K562 (cell line): ENCODE measurements at regions not wholly inside any gene's neighbourhood (a gene's known extent, or its start where the extent isn't known, plus 50 kb on each side); places are given as distances from the start of the nearest gene placed in this dataset.

ENCODE experiments used
- ATAC-seq: fragments of 200-7000 bp; cut with Tn5 transposase; 3 replicates; pipeline ENCODE4 v1.9.1; 2020; ENCODE audit warnings: moderate library complexity
- BruUV-seq: library from RNA; stranded (reverse); fragments of 400-500 nt; replicated peaks from 2 replicates; lab custom pipeline; 2021; lab: Mats Ljungman, UMichigan
- CTCF ChIA-PET: fragments of 300-600 bp; formaldehyde crosslinking; extraction: SDS; loops from one replicate; lab custom pipeline; 2021; ENCODE audit warnings: low intra/inter-chr PET ratio; lab: Yijun Ruan, JAX
- POLR2A ChIA-PET: fragments of 300-600, 350-650 bp; sonication (Branson Sonifier 250); formaldehyde crosslinking; extraction: SDS; loops from one replicate; lab custom pipeline; 2021; ENCODE audit warnings: antibody characterized with exemption, inconsistent platforms; lab: Yijun Ruan, JAX
- DNase-seq, 4 experiments: peaks; one replicate each; pipeline versions ENCODE4 v3.0.0 to v3.0.0-alpha.2; 2011 to 2018; ENCODE audit warnings: low spot score in 3 of 4, mixed read lengths in 3 of 4; ENCODE audit errors: extremely low read depth in 1 of 4
- FAIRE-seq: peaks from 2 replicates; lab custom pipeline; 2011; peaks lifted over from hg19 to GRCh38; lab: Jason Lieb, UNC
- H2AFZ ChIP-seq: 2 replicates; pipeline ENCODE4 v1.6.0; 2011; ENCODE audit warnings: low read depth, low read length, control low read depth, inconsistent platforms
- H3K27ac ChIP-seq: fragments of 200-600 bp; 3 replicates; pipeline ENCODE4 v1.8.0; 2011; ENCODE audit warnings: low read depth, mild to moderate bottlenecking, control low read depth, inconsistent platforms, low read length, moderate library complexity, mixed read lengths; ENCODE audit errors: extremely low read depth
- H3K27me3 ChIP-seq, 2 experiments: fragments of 300-600 bp in 1 of 2; 2 replicates in 1 of 2; 3 replicates in 1 of 2; pipeline versions ENCODE4 v1.6.0 to v1.8.0; 2011; ENCODE audit warnings: inconsistent platforms in 2 of 2, low read length in 2 of 2, mild to moderate bottlenecking in 1 of 2, mixed read lengths in 1 of 2, moderate library complexity in 1 of 2; ENCODE audit not compliant: control insufficient read depth in 2 of 2, insufficient read depth in 2 of 2
- H3K36me3 ChIP-seq: fragments of 300-600 bp; 3 replicates; pipeline ENCODE4 v1.8.0; 2011; ENCODE audit warnings: mild to moderate bottlenecking, low read length, inconsistent platforms; ENCODE audit not compliant: control insufficient read depth, insufficient read depth
- H3K4me1 ChIP-seq, 2 experiments: fragments of 200-600 bp in 1 of 2; replicated peaks in 1 of 2; 2 replicates in 1 of 2; 3 replicates in 1 of 2; pipeline versions ENCODE4 v1.5.1 to v1.8.0; 2011; ENCODE audit warnings: inconsistent platforms in 2 of 2, low read length in 2 of 2, mild to moderate bottlenecking in 1 of 2, mixed read lengths in 1 of 2, moderate library complexity in 1 of 2; ENCODE audit not compliant: control insufficient read depth in 2 of 2, insufficient read depth in 2 of 2
- H3K4me2 ChIP-seq: 2 replicates; pipeline ENCODE4 v1.6.1; 2011; ENCODE audit warnings: low read length, control low read depth, inconsistent platforms, mixed read lengths; ENCODE audit not compliant: insufficient read depth
- H3K4me3 ChIP-seq: fragments of 200-600 bp; sonication (generic), shearing (Covaris generic); 2 replicates; pipeline ENCODE4 v1.5.1; 2016; ENCODE audit warnings: control low read depth, inconsistent platforms
- H3K79me2 ChIP-seq: fragments of 200-600 bp; 3 replicates; pipeline ENCODE4 v1.8.0; 2011; ENCODE audit warnings: low read length, inconsistent platforms; ENCODE audit not compliant: control insufficient read depth, insufficient read depth
- H3K9ac ChIP-seq, 2 experiments: 2 replicates each; pipeline versions ENCODE4 v1.6.0 to v1.6.1; 2011; ENCODE audit warnings: low read depth in 2 of 2, low read length in 2 of 2, control low read depth in 1 of 2, inconsistent platforms in 1 of 2, mild to moderate bottlenecking in 1 of 2, mixed read lengths in 1 of 2; ENCODE audit not compliant: insufficient read depth in 1 of 2
- H3K9me1 ChIP-seq: one replicate; pipeline ENCODE4 v1.6.0; 2011; ENCODE audit warnings: inconsistent platforms, mild to moderate bottlenecking, low read length, moderate library complexity; ENCODE audit not compliant: control insufficient read depth, insufficient read depth
- H3K9me3 ChIP-seq: replicated peaks from 2 replicates; pipeline ENCODE4 v1.5.1; 2011; ENCODE audit warnings: low read depth, low read length, inconsistent platforms; ENCODE audit not compliant: control insufficient read depth, insufficient read depth
- H4K20me1 ChIP-seq: replicated peaks from 2 replicates; pipeline ENCODE4 v1.6.1; 2011; ENCODE audit warnings: low read length, inconsistent platforms, mixed read lengths; ENCODE audit not compliant: control insufficient read depth, insufficient read depth
- CLOCK ChIP-seq: fragments of 250-450 bp; sonication (Bioruptor Pico); IDR thresholded peaks from 2 replicates; pipeline ENCODE4 v1.4.0; 2020; ENCODE audit warnings: mild to moderate bottlenecking, moderate library complexity, borderline replicate concordance
- DACH1 ChIP-seq: fragments of 450-650 bp; IDR thresholded peaks from 2 replicates; pipeline ENCODE4 v1.6.1; 2018; ENCODE audit not compliant: partially characterized antibody
- HCFC1 ChIP-seq: IDR thresholded peaks from 2 replicates; pipeline ENCODE4 v1.6.1; 2012; ENCODE audit warnings: low read depth, low read length, improper control_type of control experiment
- KLF10 ChIP-seq: fragments of 250-450 bp; sonication (Bioruptor Pico); IDR thresholded peaks from 2 replicates; pipeline ENCODE4 v1.6.1; 2021; ENCODE audit warnings: matching md5 sums
- L3MBTL2 ChIP-seq: fragments of 450-650 bp; IDR thresholded peaks from 2 replicates; pipeline ENCODE4 v1.6.1; 2016; ENCODE audit warnings: mild to moderate bottlenecking, moderate library complexity
- MTA1 ChIP-seq: fragments of 450-650 bp; IDR thresholded peaks from 2 replicates; pipeline ENCODE4 v1.6.1; 2017; ENCODE audit warnings: borderline replicate concordance
- SLC30A9 ChIP-seq: fragments of 250-450 bp; sonication (Bioruptor Pico); IDR thresholded peaks from 2 replicates; pipeline ENCODE4 v1.8.0; 2022; ENCODE audit warnings: mild to moderate bottlenecking, moderate library complexity
- SMAD3 ChIP-seq: fragments of 450-650 bp; formaldehyde crosslinking; conservative IDR thresholded peaks from 2 replicates; pipeline ENCODE4 v1.4.0; 2020; ENCODE audit warnings: mild to moderate bottlenecking
- U2AF2 ChIP-seq: fragments of 200-400 bp; formaldehyde crosslinking; optimal IDR thresholded peaks from 2 replicates; pipeline ENCODE3; 2017; ENCODE audit warnings: low read depth, mild to moderate bottlenecking, low read length
- ZBTB12 ChIP-seq: fragments of 250-450 bp; sonication (Bioruptor Pico); IDR thresholded peaks from 2 replicates; pipeline ENCODE4 v1.4.0; 2020
- ZKSCAN8 ChIP-seq: fragments of 200-800 bp; sonication (Bioruptor generic); IDR thresholded peaks from 2 replicates; pipeline ENCODE4 v1.6.1; 2016; ENCODE audit warnings: missing genetic modification characterization, missing compliant biosample characterization
- ZNF12 ChIP-seq: sonication (generic); formaldehyde crosslinking; IDR thresholded peaks from 2 replicates; pipeline ENCODE4 v1.4.0; 2020; ENCODE audit warnings: mild to moderate bottlenecking, missing genetic modification reagents
- ZNF316 ChIP-seq: fragments of 450-650 bp; IDR thresholded peaks from 2 replicates; pipeline ENCODE4 v1.6.1; 2016
- ZNF444 ChIP-seq: fragments of 250-450 bp; sonication (Bioruptor Pico); IDR thresholded peaks from 2 replicates; pipeline ENCODE4 v1.4.0; 2020; ENCODE audit warnings: mild to moderate bottlenecking, moderate library complexity
- WGBS: fragments of 100-300 bp; shearing (Covaris generic); methylation state at CpG from one replicate; pipeline ENCODE4 v1.1.6; 2016; ENCODE audit warnings: low coverage, mixed read lengths; ENCODE audit not compliant: insufficient coverage; ENCODE audit errors: missing lambda C conversion rate; 5-methylcytosine and 5-hydroxymethylcytosine counted together
- in situ Hi-C: fragments of 300-500 bp; cut with MboI; formaldehyde crosslinking; loops from 4 replicates; pipeline ENCODE4 v1.15.0; 2018; ENCODE audit warnings: inconsistent platforms, mixed read lengths
- intact Hi-C: fragments of 100-400 bp; cut with micrococcal nuclease; formaldehyde crosslinking; loops from 2 replicates; pipeline ENCODE4 v1.14.2; 2022

- Histone ChIP-seq H3K9me1 (no peaks in the 10 kb centered on the region), H3K27me3 (no peaks in the 10 kb centered on the region), H3K79me2 (no peaks in the 10 kb centered on the region), H3K4me1 (peaks cover 10 to 19% of the 10 kb centered on the region in 2 experiments; a peak in 4 of 5 replicates), H3K4me2 (no peak overlapping the region), H3K36me3 (no peaks in the 10 kb centered on the region), H3K27ac (no peak overlapping the region), H3K4me3 (no peak overlapping the region), H3K9me3 (no peaks in the 10 kb centered on the region), H3K9ac (no peak overlapping the region), H4K20me1 (no peaks in the 10 kb centered on the region), H2AFZ (peak overlapping the region; percentile 84)
- TF ChIP-seq ZNF316 (peak; percentile 44; the same call in 1 of the 2 replicates), ZNF444 (CRISPR knock-in tag) (no peak)
- ATAC-seq: peak; percentile 56
- BruUV-seq: no TSS peak
- intact Hi-C loops: no loop called here
- POLR2A ChIA-PET: no interaction called here
- WGBS: 30% methylated on average over 4 of the region's 4 CpGs
- CTCF ChIA-PET: no interaction called here
- DNase-seq: peak in 2 of 4 experiments; percentile 25 to 31
- no peak for FAIRE-seq
- in situ Hi-C loops: loop anchor here (10.0 kb wide), 1 partner anchor 193 kb away; the partner anchor contains the start of gene BBS10
Observed at GRCh38 chr12:76152181-76152807, 67.8 kb upstream of the NAP1L1 start.

DNA sequence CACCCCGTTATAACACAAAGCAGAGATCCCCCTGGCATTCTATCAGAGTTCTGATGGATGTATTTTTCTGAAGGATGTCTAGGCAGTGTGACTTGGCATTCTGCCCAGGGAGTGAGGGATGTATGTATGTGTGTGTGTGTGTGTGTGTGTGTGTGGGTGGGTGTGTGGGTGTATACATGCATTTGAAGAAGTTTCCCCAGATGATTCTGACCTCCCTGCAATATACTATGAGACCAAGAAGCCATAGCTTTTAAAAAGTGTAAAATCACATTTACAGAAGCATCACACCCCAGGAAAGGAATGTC is 59.7 kb upstream of the NAP1L1 start:
- no peaks in the 10 kb centered on the region for H3K9me1 ChIP-seq
- H2AFZ ChIP-seq: no peak overlapping the region
- no peak overlapping the region for H3K4me3 ChIP-seq
- 0% methylated on average over 1 of the region's 1 CpG for WGBS
- in situ Hi-C loops: no loop called here
- intact Hi-C loops: no loop called here
- H3K4me1 ChIP-seq: no peaks in the 10 kb centered on the region; a peak in 1 of 5 replicates
- no peak overlapping the region for H3K27ac ChIP-seq
- FAIRE-seq (peak; percentile 48), ATAC-seq (peak; percentile 47; the same call in 2 of the 3 replicates), DNase-seq (peak in 1 of 4 experiments; percentile 57)
- BruUV-seq: no TSS peak
- H3K4me2 ChIP-seq: no peak overlapping the region
- no peak overlapping the region for H3K9ac ChIP-seq
- H3K36me3 ChIP-seq: no peaks in the 10 kb centered on the region
- H3K79me2 ChIP-seq: no peaks in the 10 kb centered on the region
- no peaks in the 10 kb centered on the region for H3K27me3 ChIP-seq
- ChIA-PET CTCF (no interaction called here), POLR2A (no interaction called here)
- H3K9me3 ChIP-seq: no peaks in the 10 kb centered on the region
- no peaks in the 10 kb centered on the region for H4K20me1 ChIP-seq
- TF ChIP-seq L3MBTL2 (no peak), SMAD3 (CRISPR knock-in tag) (no peak), ZKSCAN8 (CRISPR knock-in tag) (no peak), HCFC1 (no peak), CLOCK (CRISPR knock-in tag) (no peak), MTA1 (no peak), ZNF12 (CRISPR knock-in tag) (no peak), ZBTB12 (CRISPR knock-in tag) (no peak), DACH1 (no peak), KLF10 (CRISPR knock-in tag) (no peak), U2AF2 (no peak), SLC30A9 (CRISPR knock-in tag) (no peak)
